ENCODE measurements at regions not wholly inside any gene's neighbourhood (a gene's known extent, or its start where the extent isn't known, plus 50 kb on each side); places are given as distances from the start of the nearest gene placed in this dataset.

GRCh38 chr6:154561750-154562149 is 51.3 kb upstream of the CNKSR3 start:
- no peak for DNase-seq (ENCODE audit: low read depth)
- H3K4me3 ChIP-seq (ENCODE audit: low read depth, low read length): no peak overlapping the region
- no peak for TF ChIP-seq CTCF (IDR thresholded peaks at IDR 0.05; ENCODE audit: insufficient read depth, low read length)

GRCh38 chr6:154565331-154565730 is 54.8 kb upstream of the CNKSR3 start:
- no peak overlapping the region for H3K4me3 ChIP-seq (ENCODE audit: low read depth, low read length)
- no peak for TF ChIP-seq CTCF (IDR thresholded peaks at IDR 0.05; ENCODE audit: insufficient read depth, low read length)
- DNase-seq (ENCODE audit: low read depth): no peak

- TF ChIP-seq CTCF (IDR thresholded peaks at IDR 0.05; ENCODE audit: insufficient read depth, low read length): no peak
- no peak for DNase-seq (ENCODE audit: low read depth)
- H3K4me3 ChIP-seq (ENCODE audit: low read depth, low read length): no peak overlapping the region
Observed at GRCh38 chr6:154566866-154567265, 56.4 kb upstream of the CNKSR3 start.

GRCh38 chr6:154567695-154568220 is 57.3 kb upstream of the CNKSR3 start:
- no peak for DNase-seq (ENCODE audit: low read depth)
- TF ChIP-seq CTCF (IDR thresholded peaks at IDR 0.05; ENCODE audit: insufficient read depth, low read length): no peak
- no peak overlapping the region for H3K4me3 ChIP-seq (ENCODE audit: low read depth, low read length)

- peak; percentile 18 for DNase-seq (ENCODE audit: low read depth)
- TF ChIP-seq CTCF (IDR thresholded peaks at IDR 0.05; ENCODE audit: insufficient read depth, low read length): no peak
- no peak overlapping the region for H3K4me3 ChIP-seq (ENCODE audit: low read depth, low read length)
Observed at GRCh38 chr6:154569156-154569862, 58.8 kb upstream of the CNKSR3 start.

GRCh38 chr6:154570505-154570904 is 60.0 kb upstream of the CNKSR3 start:
- no peak overlapping the region for H3K4me3 ChIP-seq (ENCODE audit: low read depth, low read length)
- DNase-seq (ENCODE audit: low read depth): no peak
- TF ChIP-seq CTCF (IDR thresholded peaks at IDR 0.05; ENCODE audit: insufficient read depth, low read length): no peak

- DNase-seq (ENCODE audit: low read depth): no peak
- TF ChIP-seq CTCF (IDR thresholded peaks at IDR 0.05; ENCODE audit: insufficient read depth, low read length): no peak
- H3K4me3 ChIP-seq (ENCODE audit: low read depth, low read length): no peak overlapping the region
Observed at GRCh38 chr6:154572556-154572955, 62.1 kb upstream of the CNKSR3 start.

All from fibroblast of the aortic adventitia (primary cell).